ENCODE measurements at regions not wholly inside any gene's neighbourhood (a gene's known extent, or its start where the extent isn't known, plus 50 kb on each side); places are given as distances from the start of the nearest gene placed in this dataset.

- TF ChIP-seq CTCF (IDR thresholded peaks at IDR 0.05; ENCODE audit: poor library complexity) (no peak), EZH2 (IDR thresholded peaks at IDR 0.05; ENCODE audit: borderline replicate concordance) (no peak)
Observed at GRCh38 chr2:217017456-217018252, 157.8 kb upstream of the TNP1 start.
